Lower leg skin (tissue), 4 donors: ENCODE measurements at regions not wholly inside any gene's neighbourhood (a gene's known extent, or its start where the extent isn't known, plus 50 kb on each side); places are given as distances from the start of the nearest gene placed in this dataset.

ENCODE experiments used
- DNase-seq, 2 donors: peaks; one replicate each; pipeline ENCODE4 v3.0.0-alpha.2; 2019; ENCODE audit warnings: low spot score in 2 of 2
- H3K4me3 ChIP-seq: fragments of 200-600 bp; sonication (generic); 2 replicates; pipeline ENCODE4 v1.5.1; 2017; ENCODE audit warnings: mild to moderate bottlenecking, low read depth; ENCODE audit not compliant: poor library complexity, severe bottlenecking
- POLR2A ChIP-seq, 2 donors: fragments of 450-650 bp; IDR thresholded peaks; one replicate each; pipeline ENCODE4 v1.6.1; 2016 to 2017; ENCODE audit warnings: antibody characterized with exemption in 2 of 2, mild to moderate bottlenecking in 1 of 2, moderate library complexity in 1 of 2
- WGBS, 2 donors: methylation state at CpG; one replicate each; pipeline ENCODE4 v1.1.5; 2018; 5-methylcytosine and 5-hydroxymethylcytosine counted together
- intact Hi-C: fragments of 100-400 bp; cut with DNase I; formaldehyde crosslinking; loops from one replicate; pipeline ENCODE4 v1.15.0; 2023; ENCODE audit warnings: low total_unique reads
- TF ChIP-seq, protein P1 (sequence below), 3 donors: fragments of 450-650 bp; IDR thresholded peaks; one replicate each; pipeline ENCODE4 v1.5.1; 2016; ENCODE audit warnings: antibody characterized with exemption in 3 of 3, mild to moderate bottlenecking in 3 of 3, moderate library complexity in 2 of 3

DNA sequence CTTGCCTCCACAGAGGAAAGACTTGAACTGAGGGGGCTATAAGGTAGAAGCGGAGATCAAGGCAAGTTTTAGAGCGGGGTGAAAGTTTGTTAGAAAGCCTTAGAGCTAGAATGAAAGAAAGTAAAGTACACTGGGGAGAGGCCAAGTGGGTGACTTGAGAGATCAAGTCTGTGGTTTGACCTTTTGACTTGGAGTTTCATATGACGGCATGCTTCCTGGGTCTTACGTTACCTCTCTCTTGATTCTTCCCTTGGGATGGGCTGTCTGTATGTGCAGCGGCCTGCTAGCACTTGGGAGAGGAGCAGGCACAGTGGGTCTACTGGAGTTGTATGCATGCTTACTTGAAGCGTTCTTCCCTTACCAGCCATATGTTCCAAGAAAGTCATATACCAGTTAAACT lies 1768.5 kb downstream of the PCDH9 start:
- TF ChIP-seq, protein P1, sequence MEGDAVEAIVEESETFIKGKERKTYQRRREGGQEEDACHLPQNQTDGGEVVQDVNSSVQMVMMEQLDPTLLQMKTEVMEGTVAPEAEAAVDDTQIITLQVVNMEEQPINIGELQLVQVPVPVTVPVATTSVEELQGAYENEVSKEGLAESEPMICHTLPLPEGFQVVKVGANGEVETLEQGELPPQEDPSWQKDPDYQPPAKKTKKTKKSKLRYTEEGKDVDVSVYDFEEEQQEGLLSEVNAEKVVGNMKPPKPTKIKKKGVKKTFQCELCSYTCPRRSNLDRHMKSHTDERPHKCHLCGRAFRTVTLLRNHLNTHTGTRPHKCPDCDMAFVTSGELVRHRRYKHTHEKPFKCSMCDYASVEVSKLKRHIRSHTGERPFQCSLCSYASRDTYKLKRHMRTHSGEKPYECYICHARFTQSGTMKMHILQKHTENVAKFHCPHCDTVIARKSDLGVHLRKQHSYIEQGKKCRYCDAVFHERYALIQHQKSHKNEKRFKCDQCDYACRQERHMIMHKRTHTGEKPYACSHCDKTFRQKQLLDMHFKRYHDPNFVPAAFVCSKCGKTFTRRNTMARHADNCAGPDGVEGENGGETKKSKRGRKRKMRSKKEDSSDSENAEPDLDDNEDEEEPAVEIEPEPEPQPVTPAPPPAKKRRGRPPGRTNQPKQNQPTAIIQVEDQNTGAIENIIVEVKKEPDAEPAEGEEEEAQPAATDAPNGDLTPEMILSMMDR (IDR thresholded peaks at IDR 0.05) = no peak
- TF ChIP-seq POLR2A (IDR thresholded peaks at IDR 0.05) = no peak
- H3K4me3 ChIP-seq = no peak overlapping the region
- DNase-seq = no peak
- WGBS, 2 donors = 88 to 92% methylated on average over 6 of the region's 6 CpGs
- intact Hi-C loops = no loop called here

DNA sequence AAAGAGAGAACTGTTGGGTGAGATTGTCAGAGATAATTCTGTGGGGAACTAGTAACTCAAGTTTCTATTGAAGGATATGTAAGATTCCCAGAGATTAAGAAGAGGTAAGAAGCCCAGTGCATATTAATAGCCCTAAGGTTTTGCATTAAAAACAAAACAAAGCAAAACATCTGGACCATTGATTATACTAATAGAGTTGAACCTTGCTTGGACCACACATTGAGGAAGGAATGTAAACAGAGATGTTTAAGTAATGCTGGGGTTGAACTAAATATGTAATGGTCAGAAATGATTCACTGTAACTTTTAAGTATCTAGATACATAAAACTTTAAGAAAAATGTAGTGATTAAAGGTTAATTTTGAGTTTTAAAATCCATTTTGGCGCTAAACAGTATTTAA lies 1770.0 kb downstream of the PCDH9 start:
- no peak for DNase-seq
- no peak overlapping the region for H3K4me3 ChIP-seq
- no peak for TF ChIP-seq POLR2A (IDR thresholded peaks at IDR 0.05)
- TF ChIP-seq, protein P1 (IDR thresholded peaks at IDR 0.05) = no peak
- 89 to 90% methylated on average over 1 of the region's 1 CpG for WGBS, 2 donors
- intact Hi-C loops = no loop called here

DNA sequence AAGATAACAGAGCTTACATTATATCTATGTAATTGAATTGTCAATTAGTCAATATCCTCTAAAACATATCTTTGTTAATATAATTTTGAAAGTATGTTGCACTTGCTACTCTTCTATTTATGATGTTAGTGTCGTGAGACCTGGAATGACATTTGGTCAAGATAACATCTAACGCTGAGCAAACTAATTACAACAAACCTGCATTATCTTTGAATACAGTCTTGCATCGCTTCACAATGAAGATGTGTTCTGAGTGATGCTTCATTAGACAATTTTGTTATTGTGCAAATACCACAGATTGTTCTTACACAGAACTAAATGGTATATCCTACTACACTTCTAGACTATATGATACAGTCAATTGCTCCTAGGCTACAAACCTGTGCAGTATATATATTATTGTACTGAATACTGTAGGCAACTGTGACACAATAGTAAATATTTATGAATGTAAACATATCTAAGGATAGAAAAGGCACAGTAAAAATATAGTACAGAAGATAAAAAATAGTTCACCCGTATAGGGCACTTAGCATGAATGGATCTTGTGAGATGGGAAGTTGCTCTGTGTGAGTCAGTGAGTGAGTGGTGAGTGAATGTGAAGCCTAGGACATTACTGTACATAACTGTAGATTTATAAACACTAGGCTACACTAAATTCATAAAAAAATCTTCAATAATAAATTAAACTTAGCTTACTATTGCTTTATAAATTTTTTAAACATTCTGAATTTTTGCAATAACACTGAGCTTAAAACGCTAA lies 1773.8 kb downstream of the PCDH9 start:
- no peak overlapping the region for H3K4me3 ChIP-seq
- TF ChIP-seq POLR2A (IDR thresholded peaks at IDR 0.05) = no peak
- TF ChIP-seq, protein P1 (IDR thresholded peaks at IDR 0.05) = no peak
- no peak for DNase-seq
- WGBS, 2 donors = 81 to 85% methylated on average over 5 of the region's 5 CpGs
- intact Hi-C loops = no loop called here

DNA sequence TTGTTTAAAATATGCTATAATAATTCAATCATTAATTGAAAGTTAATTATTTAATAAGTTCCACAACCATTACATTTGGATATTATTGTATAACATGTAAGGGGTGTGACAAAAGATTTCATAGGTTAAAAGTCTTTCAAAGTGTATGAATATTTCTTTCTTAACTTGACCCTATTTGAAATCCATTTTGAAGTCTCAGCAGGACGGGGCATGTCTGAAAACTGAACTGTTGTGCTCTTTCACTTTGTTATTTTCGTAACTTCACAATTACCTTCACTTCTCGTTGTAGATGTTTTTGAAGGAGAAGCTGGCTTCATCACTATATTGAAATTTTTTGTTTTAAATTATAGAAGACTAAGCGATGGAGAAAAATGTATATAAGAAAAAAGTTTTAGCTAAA lies 1775.7 kb downstream of the PCDH9 start:
- DNase-seq = no peak
- TF ChIP-seq POLR2A (IDR thresholded peaks at IDR 0.05) = no peak
- TF ChIP-seq, protein P1 (IDR thresholded peaks at IDR 0.05) = no peak
- WGBS, 2 donors = 61 to 62% methylated on average over 4 of the region's 4 CpGs
- intact Hi-C loops = no loop called here
- no peak overlapping the region for H3K4me3 ChIP-seq

DNA sequence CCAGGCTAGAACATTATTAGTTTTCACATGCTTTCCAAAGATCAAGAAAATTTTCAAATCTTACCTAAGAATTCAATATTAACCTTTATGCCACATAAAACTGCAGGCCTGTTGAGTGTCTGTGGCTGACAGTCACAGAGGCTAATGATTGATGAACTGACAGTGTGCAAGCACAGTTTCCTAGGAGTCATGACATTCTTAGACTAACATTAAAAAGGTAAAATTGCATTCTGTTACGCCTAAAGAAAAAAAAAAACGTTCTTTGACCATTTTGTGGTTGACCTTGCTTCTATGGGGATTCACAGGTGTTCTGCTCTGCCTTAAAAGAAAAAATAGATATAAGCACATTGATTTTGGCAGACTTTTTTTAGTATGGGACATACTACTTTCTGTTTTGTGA lies 1776.2 kb downstream of the PCDH9 start:
- DNase-seq = no peak
- TF ChIP-seq, protein P1 (IDR thresholded peaks at IDR 0.05) = no peak
- no peak for TF ChIP-seq POLR2A (IDR thresholded peaks at IDR 0.05)
- no peak overlapping the region for H3K4me3 ChIP-seq
- intact Hi-C loops = no loop called here
- WGBS, 2 donors = 44 to 45% methylated on average over 2 of the region's 2 CpGs

DNA sequence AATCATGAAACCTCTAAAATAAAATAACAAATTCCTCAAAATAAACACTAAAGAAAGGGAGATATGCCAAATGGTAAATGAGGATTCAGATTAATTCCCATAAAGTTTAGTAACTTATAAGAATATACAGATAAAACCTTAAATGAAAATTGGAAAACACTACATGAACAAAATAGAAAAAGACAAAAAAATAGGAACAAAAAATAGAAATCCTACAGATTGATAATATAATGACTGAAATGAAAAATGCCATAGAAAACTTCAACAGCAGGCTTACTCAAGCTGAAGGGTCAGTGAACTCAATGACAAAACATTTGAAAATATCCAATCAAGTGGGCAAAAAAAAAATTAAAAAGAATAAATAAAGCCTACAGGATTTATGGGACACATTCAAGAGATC lies 1784.8 kb downstream of the PCDH9 start:
- no peak for DNase-seq
- TF ChIP-seq POLR2A (IDR thresholded peaks at IDR 0.05) = no peak
- TF ChIP-seq, protein P1 (IDR thresholded peaks at IDR 0.05) = no peak
- intact Hi-C loops = no loop called here
- no peak overlapping the region for H3K4me3 ChIP-seq
